OCI-LY7 (cell line): ENCODE measurements at regions not wholly inside any gene's neighbourhood (a gene's known extent, or its start where the extent isn't known, plus 50 kb on each side); places are given as distances from the start of the nearest gene placed in this dataset.

Source experiments
- BruUV-seq: library from RNA; stranded (reverse); fragments of 400-500 nt; replicated peaks from 2 replicates; lab custom pipeline; 2021; lab: Mats Ljungman, UMichigan
- CTCF ChIA-PET: fragments of 300-600 bp; sonication (Branson Sonifier 250); formaldehyde crosslinking; loops from one replicate; lab custom pipeline; 2022; ENCODE audit warnings: antibody characterized with exemption; ENCODE audit not compliant: unreplicated experiment; lab: Charles Lee
- POLR2A ChIA-PET: fragments of 300-600 bp; sonication (Branson Sonifier 250); formaldehyde crosslinking; loops from one replicate; lab custom pipeline; 2022; ENCODE audit warnings: antibody characterized with exemption; lab: Charles Lee
- DNase-seq: peaks from one replicate; pipeline ENCODE4 v3.0.0-alpha.2; 2015; ENCODE audit warnings: low spot score
- H2AFZ ChIP-seq: fragments of 200-600 bp; sonication (generic), shearing (Covaris generic); 2 replicates; pipeline ENCODE4 v1.6.1; 2014; ENCODE audit warnings: mild to moderate bottlenecking, antibody characterized with exemption, low read length, moderate library complexity
- H3K27ac ChIP-seq: fragments of 200-600 bp; sonication (generic); 2 replicates; pipeline ENCODE4 v1.5.1; 2014; ENCODE audit warnings: mixed run types, low read depth, mild to moderate bottlenecking, moderate library complexity, low read length, inconsistent platforms; ENCODE audit not compliant: poor library complexity, severe bottlenecking
- H3K36me3 ChIP-seq: fragments of 200-600 bp; sonication (generic); 2 replicates; pipeline ENCODE4 v1.6.1; 2014; ENCODE audit warnings: mild to moderate bottlenecking, antibody characterized with exemption, low read length, moderate library complexity, mixed read lengths; ENCODE audit not compliant: insufficient read depth
- H3K4me1 ChIP-seq: fragments of 200-600 bp; sonication (generic); 2 replicates; pipeline ENCODE4 v1.5.1; 2014; ENCODE audit warnings: mild to moderate bottlenecking, low read length; ENCODE audit not compliant: insufficient read depth, poor library complexity, severe bottlenecking
- H3K4me2 ChIP-seq: fragments of 200-600 bp; sonication (generic); 2 replicates; pipeline ENCODE4 v1.6.1; 2014; ENCODE audit warnings: mild to moderate bottlenecking, low read length
- H3K4me3 ChIP-seq: fragments of 200-600 bp; sonication (generic); 2 replicates; pipeline ENCODE4 v1.5.1; 2014; ENCODE audit warnings: mild to moderate bottlenecking, low read depth, low read length; ENCODE audit not compliant: poor library complexity, severe bottlenecking
- H3K79me2 ChIP-seq: fragments of 200-600 bp; sonication (generic); 2 replicates; pipeline ENCODE4 v1.6.1; 2016; ENCODE audit warnings: low read depth, mild to moderate bottlenecking, low read length, moderate library complexity, mixed read lengths; ENCODE audit not compliant: insufficient read depth
- H3K9me2 ChIP-seq: fragments of 200-600 bp; sonication (generic); 2 replicates; pipeline ENCODE4 v1.6.1; 2016; ENCODE audit warnings: mild to moderate bottlenecking, low read length, mixed read lengths; ENCODE audit not compliant: insufficient read depth
- H3K9me3 ChIP-seq: fragments of 200-600 bp; sonication (generic); 2 replicates; pipeline ENCODE4 v1.6.1; 2014; ENCODE audit warnings: mild to moderate bottlenecking, mixed run types, low read length, mixed read lengths
- H4K20me1 ChIP-seq: fragments of 200-600 bp; sonication (generic); 2 replicates; pipeline ENCODE4 v1.6.1; 2014; ENCODE audit warnings: mild to moderate bottlenecking, antibody characterized with exemption, low read length, moderate library complexity, mixed read lengths; ENCODE audit not compliant: insufficient read depth
- EZH2phosphoT487 ChIP-seq: fragments of 200-600 bp; sonication (generic); IDR thresholded peaks from 2 replicates; pipeline ENCODE4 v1.6.1; 2018; ENCODE audit warnings: low read depth, borderline replicate concordance, mild to moderate bottlenecking, mixed run types, antibody characterized with exemption, low read length, moderate library complexity, mixed read lengths
- intact Hi-C: fragments of 100-400 bp; cut with micrococcal nuclease; formaldehyde crosslinking; loops from one replicate; pipeline ENCODE4 v1.10.0; 2022; ENCODE audit not compliant: unreplicated experiment
- TF ChIP-seq, protein P1 (sequence below): fragments of 200-600 bp; sonication (generic); conservative IDR thresholded peaks from 2 replicates; pipeline ENCODE4 v1.5.1; 2014; ENCODE audit warnings: mild to moderate bottlenecking, antibody characterized with exemption, low read length, moderate library complexity, mixed read lengths

DNA sequence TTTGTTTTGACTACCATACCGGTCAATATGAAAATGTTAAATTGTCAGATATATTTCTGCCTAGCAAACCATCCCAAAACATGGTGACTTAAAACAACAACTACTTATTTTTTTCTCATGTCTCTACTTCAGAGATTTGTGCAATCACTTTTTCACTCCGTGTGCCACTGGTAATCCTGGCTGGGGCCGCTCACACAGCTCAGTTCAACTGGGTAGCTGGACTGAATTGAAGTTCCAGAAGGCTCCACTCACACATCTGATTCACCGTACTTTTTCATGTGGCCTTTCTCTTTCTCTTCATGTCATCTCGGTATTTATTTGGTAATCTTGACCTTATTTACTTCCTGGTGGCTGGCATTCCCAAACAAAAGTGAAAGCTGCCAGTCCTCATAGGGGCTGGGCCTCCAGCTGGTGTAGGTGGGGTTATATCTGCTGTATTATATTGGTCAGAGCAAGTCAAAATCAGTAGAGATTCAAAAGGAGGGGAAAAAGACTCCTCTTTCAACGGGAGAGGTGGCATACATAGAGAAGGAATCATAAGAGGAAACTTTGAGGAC is 513.9 kb upstream of the NXPH2 start:
- no TSS peak for BruUV-seq
- no peak overlapping the region for H3K4me3 ChIP-seq
- no peaks in the 10 kb centered on the region for H3K4me1 ChIP-seq
- intact Hi-C loops: no loop called here
- POLR2A ChIA-PET: no interaction called here
- TF ChIP-seq, protein P1, sequence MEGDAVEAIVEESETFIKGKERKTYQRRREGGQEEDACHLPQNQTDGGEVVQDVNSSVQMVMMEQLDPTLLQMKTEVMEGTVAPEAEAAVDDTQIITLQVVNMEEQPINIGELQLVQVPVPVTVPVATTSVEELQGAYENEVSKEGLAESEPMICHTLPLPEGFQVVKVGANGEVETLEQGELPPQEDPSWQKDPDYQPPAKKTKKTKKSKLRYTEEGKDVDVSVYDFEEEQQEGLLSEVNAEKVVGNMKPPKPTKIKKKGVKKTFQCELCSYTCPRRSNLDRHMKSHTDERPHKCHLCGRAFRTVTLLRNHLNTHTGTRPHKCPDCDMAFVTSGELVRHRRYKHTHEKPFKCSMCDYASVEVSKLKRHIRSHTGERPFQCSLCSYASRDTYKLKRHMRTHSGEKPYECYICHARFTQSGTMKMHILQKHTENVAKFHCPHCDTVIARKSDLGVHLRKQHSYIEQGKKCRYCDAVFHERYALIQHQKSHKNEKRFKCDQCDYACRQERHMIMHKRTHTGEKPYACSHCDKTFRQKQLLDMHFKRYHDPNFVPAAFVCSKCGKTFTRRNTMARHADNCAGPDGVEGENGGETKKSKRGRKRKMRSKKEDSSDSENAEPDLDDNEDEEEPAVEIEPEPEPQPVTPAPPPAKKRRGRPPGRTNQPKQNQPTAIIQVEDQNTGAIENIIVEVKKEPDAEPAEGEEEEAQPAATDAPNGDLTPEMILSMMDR: no peak
- TF ChIP-seq EZH2phosphoT487: no peak
- no peaks in the 10 kb centered on the region for H3K79me2 ChIP-seq
- H2AFZ ChIP-seq: no peak overlapping the region
- no peaks in the 10 kb centered on the region for H3K36me3 ChIP-seq
- H3K4me2 ChIP-seq: no peak overlapping the region
- H3K9me3 ChIP-seq: no peaks in the 10 kb centered on the region
- no peaks in the 10 kb centered on the region for H3K9me2 ChIP-seq
- H3K27ac ChIP-seq: no peak overlapping the region
- no peaks in the 10 kb centered on the region for H4K20me1 ChIP-seq
- CTCF ChIA-PET: no interaction called here
- no peak for DNase-seq

DNA sequence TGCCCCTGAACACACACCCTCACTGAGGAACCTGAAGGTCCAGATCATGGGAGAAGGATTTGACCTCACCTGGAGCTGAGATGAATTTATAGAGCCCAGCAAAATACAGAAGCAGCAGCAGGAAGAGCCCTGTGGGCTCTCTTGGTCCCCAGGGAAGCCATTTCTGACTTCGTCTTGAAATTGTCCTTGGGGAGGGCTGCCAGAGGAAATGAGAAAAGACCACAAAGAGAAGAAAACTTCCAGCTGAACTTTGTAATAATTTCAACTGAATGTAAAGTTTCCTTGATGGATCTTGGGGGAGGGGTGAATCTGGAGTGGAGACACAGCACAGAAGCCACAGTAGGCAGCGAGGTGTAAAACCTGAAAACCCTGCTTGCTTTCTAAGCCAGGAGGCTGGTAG is 500.9 kb upstream of the NXPH2 start:
- no peaks in the 10 kb centered on the region for H4K20me1 ChIP-seq
- H3K4me1 ChIP-seq: no peaks in the 10 kb centered on the region
- H2AFZ ChIP-seq: no peak overlapping the region
- no peak overlapping the region for H3K27ac ChIP-seq
- no peaks in the 10 kb centered on the region for H3K9me2 ChIP-seq
- no peak for TF ChIP-seq EZH2phosphoT487
- TF ChIP-seq, protein P1: no peak
- H3K36me3 ChIP-seq: no peaks in the 10 kb centered on the region
- ChIA-PET POLR2A (no interaction called here), CTCF (no interaction called here)
- DNase-seq: no peak
- H3K9me3 ChIP-seq: no peaks in the 10 kb centered on the region
- H3K4me3 ChIP-seq: no peak overlapping the region
- H3K4me2 ChIP-seq: no peak overlapping the region
- intact Hi-C loops: no loop called here
- no peaks in the 10 kb centered on the region for H3K79me2 ChIP-seq
- BruUV-seq: no TSS peak

DNA sequence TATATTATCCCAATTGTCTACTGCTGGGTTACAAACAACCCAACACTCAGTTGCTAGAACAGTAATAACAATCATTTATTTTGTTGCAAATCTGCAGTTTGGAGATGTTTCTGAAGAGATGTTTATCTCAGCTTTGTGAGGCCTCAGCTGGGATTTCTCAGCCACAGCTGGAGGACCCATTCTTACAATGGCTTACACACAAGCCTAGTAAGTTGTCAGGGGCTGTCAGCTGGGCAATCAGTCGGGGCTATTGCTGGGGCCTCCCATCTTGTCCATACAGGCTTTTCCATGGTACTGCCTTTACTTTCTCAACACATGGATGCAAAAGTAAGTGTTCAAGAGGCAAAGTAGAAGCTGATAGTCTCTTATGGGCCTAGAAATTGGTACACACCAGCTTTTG is 491.7 kb upstream of the NXPH2 start:
- H3K9me2 ChIP-seq: no peaks in the 10 kb centered on the region
- H3K4me3 ChIP-seq: no peak overlapping the region
- H2AFZ ChIP-seq: no peak overlapping the region
- no peaks in the 10 kb centered on the region for H4K20me1 ChIP-seq
- ChIA-PET POLR2A (interaction anchor here (1.2 kb wide), 1 partner anchor 28 kb away, joined by 3 read pairs; no protein-coding TSS in a partner anchor), CTCF (no interaction called here)
- BruUV-seq: no TSS peak
- no peaks in the 10 kb centered on the region for H3K4me1 ChIP-seq
- no peak overlapping the region for H3K27ac ChIP-seq
- H3K9me3 ChIP-seq: no peaks in the 10 kb centered on the region
- no peak overlapping the region for H3K4me2 ChIP-seq
- no peak for TF ChIP-seq EZH2phosphoT487
- TF ChIP-seq, protein P1: no peak
- no peaks in the 10 kb centered on the region for H3K79me2 ChIP-seq
- no peak for DNase-seq
- intact Hi-C loops: no loop called here
- H3K36me3 ChIP-seq: no peaks in the 10 kb centered on the region
